ENCODE measurements at regions not wholly inside any gene's neighbourhood (a gene's known extent, or its start where the extent isn't known, plus 50 kb on each side); places are given as distances from the start of the nearest gene placed in this dataset.
A peak's percentile ranks its signal among the peaks of the same experiment; 100 is the strongest.

- H3K4me3 ChIP-seq (ENCODE audit: low read length in 2 of 2), result no peak overlapping the region
- H3K36me3 ChIP-seq (ENCODE audit: control insufficient read depth in 2 of 2, insufficient read depth in 2 of 2, low read length in 1 of 2), result no peaks in the 10 kb centered on the region
- H3K27me3 ChIP-seq (ENCODE audit: control insufficient read depth in 2 of 2, insufficient read depth in 1 of 2, low read length in 1 of 2), result no peaks in the 10 kb centered on the region
- H3K9me3 ChIP-seq (ENCODE audit: control insufficient read depth in 2 of 2, insufficient read depth in 1 of 2, low read length in 1 of 2), result peaks cover 0 to 7% of the 10 kb centered on the region in 2 donors
- no peaks in the 10 kb centered on the region for H3K4me1 ChIP-seq (ENCODE audit: control insufficient read depth in 2 of 2, insufficient read depth in 2 of 2, low read length in 2 of 2)
- no peak for DNase-seq (ENCODE audit: low read depth in 6 of 9, low spot score in 9 of 9)
- H3K27ac ChIP-seq (ENCODE audit: low read depth in 1 of 2, low read length in 1 of 2), result no peak overlapping the region
- 90% methylated on average over 3 of the region's 3 CpGs for WGBS
These were observed 417.6 kb upstream of the SUCLG2 start for GRCh38 chr3:68072062-68072461.

- peaks cover 0 to 7% of the 10 kb centered on the region in 2 donors for H3K9me3 ChIP-seq (ENCODE audit: control insufficient read depth in 2 of 2, insufficient read depth in 1 of 2, low read length in 1 of 2)
- no peaks in the 10 kb centered on the region for H3K4me1 ChIP-seq (ENCODE audit: control insufficient read depth in 2 of 2, insufficient read depth in 2 of 2, low read length in 2 of 2)
- H3K36me3 ChIP-seq (ENCODE audit: control insufficient read depth in 2 of 2, insufficient read depth in 2 of 2, low read length in 1 of 2), result no peaks in the 10 kb centered on the region
- WGBS, result 89% methylated on average over 2 of the region's 2 CpGs
- H3K27ac ChIP-seq (ENCODE audit: low read depth in 1 of 2, low read length in 1 of 2), result no peak overlapping the region
- no peak overlapping the region for H3K4me3 ChIP-seq (ENCODE audit: low read length in 2 of 2)
- no peak for DNase-seq (ENCODE audit: low read depth in 6 of 9, low spot score in 9 of 9)
- no peaks in the 10 kb centered on the region for H3K27me3 ChIP-seq (ENCODE audit: control insufficient read depth in 2 of 2, insufficient read depth in 1 of 2, low read length in 1 of 2)
These were observed 415.8 kb upstream of the SUCLG2 start for GRCh38 chr3:68070186-68070585.

GRCh38 chr3:68067314-68067713 is 412.9 kb upstream of the SUCLG2 start:
- H3K9me3 ChIP-seq (ENCODE audit: control insufficient read depth in 2 of 2, insufficient read depth in 1 of 2, low read length in 1 of 2), result peaks cover 0 to 7% of the 10 kb centered on the region in 2 donors
- no peaks in the 10 kb centered on the region for H3K4me1 ChIP-seq (ENCODE audit: control insufficient read depth in 2 of 2, insufficient read depth in 2 of 2, low read length in 2 of 2)
- H3K36me3 ChIP-seq (ENCODE audit: control insufficient read depth in 2 of 2, insufficient read depth in 2 of 2, low read length in 1 of 2), result no peaks in the 10 kb centered on the region
- DNase-seq (ENCODE audit: low read depth in 6 of 9, low spot score in 9 of 9), result no peak
- no peaks in the 10 kb centered on the region for H3K27me3 ChIP-seq (ENCODE audit: control insufficient read depth in 2 of 2, insufficient read depth in 1 of 2, low read length in 1 of 2)
- no peak overlapping the region for H3K4me3 ChIP-seq (ENCODE audit: low read length in 2 of 2)
- H3K27ac ChIP-seq (ENCODE audit: low read depth in 1 of 2, low read length in 1 of 2), result no peak overlapping the region
- WGBS, result 63% methylated on average over 1 of the region's 1 CpG

GRCh38 chr3:68062926-68063325 is 408.5 kb upstream of the SUCLG2 start:
- Histone ChIP-seq H3K27me3 (ENCODE audit: control insufficient read depth in 2 of 2, insufficient read depth in 1 of 2, low read length in 1 of 2) (no peaks in the 10 kb centered on the region), H3K9me3 (ENCODE audit: control insufficient read depth in 2 of 2, insufficient read depth in 1 of 2, low read length in 1 of 2) (no peaks in the 10 kb centered on the region), H3K27ac (ENCODE audit: low read depth in 1 of 2, low read length in 1 of 2) (no peak overlapping the region), H3K36me3 (ENCODE audit: control insufficient read depth in 2 of 2, insufficient read depth in 2 of 2, low read length in 1 of 2) (no peaks in the 10 kb centered on the region), H3K4me1 (ENCODE audit: control insufficient read depth in 2 of 2, insufficient read depth in 2 of 2, low read length in 2 of 2) (no peaks in the 10 kb centered on the region), H3K4me3 (ENCODE audit: low read length in 2 of 2) (no peak overlapping the region)
- DNase-seq (ENCODE audit: low read depth in 6 of 9, low spot score in 9 of 9), result no peak
- WGBS, result 74% methylated on average over 5 of the region's 5 CpGs

GRCh38 chr3:68060910-68061309 is 406.5 kb upstream of the SUCLG2 start:
- Histone ChIP-seq H3K4me3 (ENCODE audit: low read length in 2 of 2) (no peak overlapping the region), H3K36me3 (ENCODE audit: control insufficient read depth in 2 of 2, insufficient read depth in 2 of 2, low read length in 1 of 2) (no peaks in the 10 kb centered on the region), H3K4me1 (ENCODE audit: control insufficient read depth in 2 of 2, insufficient read depth in 2 of 2, low read length in 2 of 2) (no peaks in the 10 kb centered on the region), H3K27ac (ENCODE audit: low read depth in 1 of 2, low read length in 1 of 2) (no peak overlapping the region), H3K27me3 (ENCODE audit: control insufficient read depth in 2 of 2, insufficient read depth in 1 of 2, low read length in 1 of 2) (no peaks in the 10 kb centered on the region), H3K9me3 (ENCODE audit: control insufficient read depth in 2 of 2, insufficient read depth in 1 of 2, low read length in 1 of 2) (no peaks in the 10 kb centered on the region)
- DNase-seq (ENCODE audit: low read depth in 6 of 9, low spot score in 9 of 9), result no peak
- 72% methylated on average over 5 of the region's 5 CpGs for WGBS

- H3K4me3 ChIP-seq (ENCODE audit: low read length in 2 of 2), result no peak overlapping the region
- H3K36me3 ChIP-seq (ENCODE audit: control insufficient read depth in 2 of 2, insufficient read depth in 2 of 2, low read length in 1 of 2), result no peaks in the 10 kb centered on the region
- no peaks in the 10 kb centered on the region for H3K27me3 ChIP-seq (ENCODE audit: control insufficient read depth in 2 of 2, insufficient read depth in 1 of 2, low read length in 1 of 2)
- no peaks in the 10 kb centered on the region for H3K4me1 ChIP-seq (ENCODE audit: control insufficient read depth in 2 of 2, insufficient read depth in 2 of 2, low read length in 2 of 2)
- 65% methylated on average over 3 of the region's 3 CpGs for WGBS
- no peak overlapping the region for H3K27ac ChIP-seq (ENCODE audit: low read depth in 1 of 2, low read length in 1 of 2)
- DNase-seq (ENCODE audit: low read depth in 6 of 9, low spot score in 9 of 9), result no peak
- no peaks in the 10 kb centered on the region for H3K9me3 ChIP-seq (ENCODE audit: control insufficient read depth in 2 of 2, insufficient read depth in 1 of 2, low read length in 1 of 2)
These were observed 405.8 kb upstream of the SUCLG2 start for GRCh38 chr3:68060191-68060590.

DNA sequence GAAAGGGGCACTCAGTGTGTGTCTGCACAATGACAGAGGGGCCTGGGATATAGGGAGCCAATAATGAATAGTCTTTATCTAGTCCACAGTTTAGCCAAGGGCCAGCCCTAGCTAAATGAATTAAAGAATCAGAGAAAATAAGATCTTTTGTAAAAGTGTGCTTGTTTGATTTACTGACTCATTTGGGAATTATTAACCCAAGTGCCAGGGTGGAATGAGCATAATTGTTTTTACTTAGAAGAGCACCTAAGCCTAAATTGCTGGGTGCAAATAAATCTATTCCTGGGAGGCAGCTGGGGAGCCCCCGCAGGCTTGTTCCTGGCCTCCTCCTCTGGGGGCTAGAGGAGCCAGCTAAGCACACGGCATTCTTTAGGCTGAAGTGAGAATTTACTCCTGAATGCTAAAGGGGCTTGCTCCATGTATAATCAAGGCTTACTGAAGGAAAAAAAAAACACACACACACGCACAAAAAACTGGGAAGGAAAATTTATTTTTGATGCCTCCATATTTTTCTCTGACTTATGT is 405.3 kb upstream of the SUCLG2 start:
- no peaks in the 10 kb centered on the region for H3K9me3 ChIP-seq (ENCODE audit: control insufficient read depth in 2 of 2, insufficient read depth in 1 of 2, low read length in 1 of 2)
- H3K27ac ChIP-seq (ENCODE audit: low read depth in 1 of 2, low read length in 1 of 2), result no peak overlapping the region
- H3K4me3 ChIP-seq (ENCODE audit: low read length in 2 of 2), result no peak overlapping the region
- H3K27me3 ChIP-seq (ENCODE audit: control insufficient read depth in 2 of 2, insufficient read depth in 1 of 2, low read length in 1 of 2), result no peaks in the 10 kb centered on the region
- H3K4me1 ChIP-seq (ENCODE audit: control insufficient read depth in 2 of 2, insufficient read depth in 2 of 2, low read length in 2 of 2), result no peaks in the 10 kb centered on the region
- H3K36me3 ChIP-seq (ENCODE audit: control insufficient read depth in 2 of 2, insufficient read depth in 2 of 2, low read length in 1 of 2), result no peaks in the 10 kb centered on the region
- 76% methylated on average over 3 of the region's 3 CpGs for WGBS
- DNase-seq (ENCODE audit: low read depth in 6 of 9, low spot score in 9 of 9), result no peak

- H3K27ac ChIP-seq (ENCODE audit: low read depth in 1 of 2, low read length in 1 of 2), result no peak overlapping the region
- WGBS, result 45% methylated on average over 2 of the region's 2 CpGs
- peak in 8 of 9 donors; percentile 11 to 64 (median 20) for DNase-seq (ENCODE audit: low read depth in 6 of 9, low spot score in 9 of 9)
- H3K4me1 ChIP-seq (ENCODE audit: control insufficient read depth in 2 of 2, insufficient read depth in 2 of 2, low read length in 2 of 2), result no peaks in the 10 kb centered on the region
- no peaks in the 10 kb centered on the region for H3K27me3 ChIP-seq (ENCODE audit: control insufficient read depth in 2 of 2, insufficient read depth in 1 of 2, low read length in 1 of 2)
- no peak overlapping the region for H3K4me3 ChIP-seq (ENCODE audit: low read length in 2 of 2)
- H3K36me3 ChIP-seq (ENCODE audit: control insufficient read depth in 2 of 2, insufficient read depth in 2 of 2, low read length in 1 of 2), result no peaks in the 10 kb centered on the region
- no peaks in the 10 kb centered on the region for H3K9me3 ChIP-seq (ENCODE audit: control insufficient read depth in 2 of 2, insufficient read depth in 1 of 2, low read length in 1 of 2)
These were observed 403.4 kb upstream of the SUCLG2 start for GRCh38 chr3:68057637-68058320.

- WGBS, result 73% methylated on average over 2 of the region's 2 CpGs
- H3K9me3 ChIP-seq (ENCODE audit: control insufficient read depth in 2 of 2, insufficient read depth in 1 of 2, low read length in 1 of 2), result no peaks in the 10 kb centered on the region
- H3K4me1 ChIP-seq (ENCODE audit: control insufficient read depth in 2 of 2, insufficient read depth in 2 of 2, low read length in 2 of 2), result no peaks in the 10 kb centered on the region
- H3K36me3 ChIP-seq (ENCODE audit: control insufficient read depth in 2 of 2, insufficient read depth in 2 of 2, low read length in 1 of 2), result no peaks in the 10 kb centered on the region
- no peak for DNase-seq (ENCODE audit: low read depth in 6 of 9, low spot score in 9 of 9)
- no peaks in the 10 kb centered on the region for H3K27me3 ChIP-seq (ENCODE audit: control insufficient read depth in 2 of 2, insufficient read depth in 1 of 2, low read length in 1 of 2)
- no peak overlapping the region for H3K4me3 ChIP-seq (ENCODE audit: low read length in 2 of 2)
- H3K27ac ChIP-seq (ENCODE audit: low read depth in 1 of 2, low read length in 1 of 2), result no peak overlapping the region
These were observed 402.1 kb upstream of the SUCLG2 start for GRCh38 chr3:68056556-68056955.
